Prostate gland (tissue), 2 donors: ENCODE measurements at regions not wholly inside any gene's neighbourhood (a gene's known extent, or its start where the extent isn't known, plus 50 kb on each side); places are given as distances from the start of the nearest gene placed in this dataset.

Experiments used
- CTCF ChIP-seq, 4 experiments: fragments of 200-600 bp in 2 of 4; fragments of 450-650 bp in 2 of 4; sonication (generic) in 2 of 4; IDR thresholded peaks; 1 replicate in 3 of 4; 2 replicates in 1 of 4; pipeline ENCODE4 v1.5.1; 2016 to 2019; ENCODE audit warnings: antibody characterized with exemption in 4 of 4, mild to moderate bottlenecking in 2 of 4, moderate library complexity in 2 of 4
- POLR2AphosphoS5 ChIP-seq: sonication (generic); formaldehyde crosslinking; IDR thresholded peaks from one replicate; pipeline ENCODE4 v1.6.1; 2017; ENCODE audit warnings: antibody characterized with exemption

GRCh38 chr2:6054161-6054671, 362.0 kb downstream of the SOX11 start:
- TF ChIP-seq CTCF (IDR thresholded peaks at IDR 0.05) (no peak), POLR2AphosphoS5 (no peak)
